GM18505 (cell line): ENCODE measurements at regions not wholly inside any gene's neighbourhood (a gene's known extent, or its start where the extent isn't known, plus 50 kb on each side); places are given as distances from the start of the nearest gene placed in this dataset.

Source experiments
- ATAC-seq: cut with Tn5 transposase; IDR thresholded peaks from one replicate; pipeline ENCODE4 v1.9.1; 2021; ENCODE audit not compliant: unreplicated experiment
- POLR2A ChIP-seq: IDR thresholded peaks from 4 replicates; pipeline ENCODE4 v1.6.1; 2011; ENCODE audit warnings: borderline replicate concordance; ENCODE audit not compliant: insufficient read depth, insufficient read length; ENCODE audit errors: extremely low read depth

DNA sequence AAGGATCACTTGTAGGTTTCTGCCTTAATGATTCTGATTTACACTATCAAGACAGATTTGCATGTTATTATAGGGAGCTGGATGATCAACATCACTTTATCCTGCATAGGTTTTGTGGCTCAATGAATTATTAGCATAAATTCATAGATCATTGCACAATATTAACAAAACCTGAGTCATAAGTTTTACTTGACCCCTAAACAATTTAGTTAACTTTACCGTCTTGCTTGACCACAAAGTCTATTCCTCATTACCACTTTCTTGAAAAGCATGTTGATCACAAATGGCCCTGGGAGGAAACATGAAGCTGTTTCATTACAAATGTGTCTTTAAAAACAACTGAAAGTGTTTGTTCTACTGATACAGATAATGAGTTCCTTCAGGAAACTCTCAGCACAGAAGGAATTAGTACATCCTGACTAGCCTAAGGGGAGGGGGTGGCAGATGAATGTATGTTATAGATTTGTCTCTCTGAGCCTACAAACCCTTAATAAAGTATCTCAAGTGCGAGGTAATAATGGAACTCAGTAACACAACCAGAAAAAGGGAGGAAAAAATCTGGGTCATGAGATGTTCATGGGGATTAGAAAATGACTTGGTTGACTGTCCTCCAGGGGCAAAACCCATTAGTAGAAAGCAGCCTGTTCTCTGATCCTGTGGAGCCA lies 303.4 kb downstream of the PIK3C3 start:
- no peak for ATAC-seq
- TF ChIP-seq POLR2A, result no peak

GRCh38 chr18:42261731-42262130 lies 306.7 kb downstream of the PIK3C3 start:
- no peak for TF ChIP-seq POLR2A

DNA sequence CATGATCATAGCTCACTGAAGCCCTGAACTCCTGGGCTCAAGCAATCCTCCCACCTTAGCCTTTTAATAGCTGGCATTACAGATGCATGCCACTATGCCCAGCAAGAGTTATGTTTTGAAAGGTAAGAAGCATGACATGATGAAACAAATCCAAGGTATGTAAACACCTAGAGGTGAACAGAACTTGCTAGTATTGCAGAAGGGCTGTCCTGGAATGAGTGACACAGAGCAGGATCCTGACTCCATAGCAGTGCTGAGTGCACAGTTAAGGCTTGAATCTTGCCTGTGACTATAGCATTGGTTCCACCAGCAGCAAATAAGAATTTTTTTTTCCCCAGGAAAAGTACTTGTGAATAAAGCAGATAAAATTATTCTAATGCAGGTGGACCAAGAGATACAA lies 309.5 kb downstream of the PIK3C3 start:
- ATAC-seq, result no peak
- no peak for TF ChIP-seq POLR2A

More at GRCh38 chr18:42261731-42262130, 306.7 kb downstream of the PIK3C3 start:
- ATAC-seq, result no peak

DNA sequence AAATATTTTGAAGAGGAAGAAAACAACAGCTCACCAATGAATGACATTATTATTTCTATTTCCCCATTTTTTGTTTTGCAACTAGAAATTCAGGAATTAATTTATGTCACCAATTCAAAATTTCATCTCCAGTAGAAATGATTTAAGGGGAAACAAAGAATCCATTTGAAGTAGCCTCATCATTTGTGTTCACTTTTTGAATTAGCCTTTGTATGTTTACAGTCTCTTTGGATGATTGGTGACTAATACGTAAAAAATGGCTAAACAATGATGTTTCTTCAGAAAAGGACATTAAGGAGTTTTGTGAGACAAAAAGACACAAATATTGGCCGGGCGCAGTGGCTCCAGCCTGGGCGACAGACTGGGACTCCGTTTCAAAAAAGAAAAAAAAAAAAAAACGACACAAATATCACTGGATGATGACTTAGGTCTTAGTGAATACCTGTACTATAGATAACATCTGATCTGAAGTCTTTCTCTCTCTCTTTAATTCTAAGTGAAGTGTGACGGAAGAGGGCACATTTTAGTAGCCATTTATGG lies 313.2 kb downstream of the PIK3C3 start:
- ATAC-seq, result no peak
- no peak for TF ChIP-seq POLR2A

DNA sequence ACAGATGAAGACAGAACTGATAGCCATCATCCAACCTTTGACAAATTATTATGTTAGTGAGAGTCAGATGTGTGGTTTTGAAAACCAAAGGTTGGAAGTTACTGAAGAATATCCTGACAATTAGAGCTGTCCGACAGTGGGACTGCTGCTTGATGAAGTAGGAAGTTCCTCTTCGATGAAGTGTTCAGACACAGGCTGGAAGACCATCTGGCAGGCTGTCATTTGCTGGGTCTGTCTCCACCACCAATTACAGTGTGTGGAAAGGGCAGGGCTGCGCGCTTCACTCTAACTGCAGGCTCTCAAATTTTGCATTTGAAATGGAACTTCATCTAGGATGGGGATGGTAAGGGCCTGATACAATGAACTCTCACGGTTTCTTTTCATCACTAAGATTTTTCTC lies 313.8 kb downstream of the PIK3C3 start:
- no peak for TF ChIP-seq POLR2A
- no peak for ATAC-seq

DNA sequence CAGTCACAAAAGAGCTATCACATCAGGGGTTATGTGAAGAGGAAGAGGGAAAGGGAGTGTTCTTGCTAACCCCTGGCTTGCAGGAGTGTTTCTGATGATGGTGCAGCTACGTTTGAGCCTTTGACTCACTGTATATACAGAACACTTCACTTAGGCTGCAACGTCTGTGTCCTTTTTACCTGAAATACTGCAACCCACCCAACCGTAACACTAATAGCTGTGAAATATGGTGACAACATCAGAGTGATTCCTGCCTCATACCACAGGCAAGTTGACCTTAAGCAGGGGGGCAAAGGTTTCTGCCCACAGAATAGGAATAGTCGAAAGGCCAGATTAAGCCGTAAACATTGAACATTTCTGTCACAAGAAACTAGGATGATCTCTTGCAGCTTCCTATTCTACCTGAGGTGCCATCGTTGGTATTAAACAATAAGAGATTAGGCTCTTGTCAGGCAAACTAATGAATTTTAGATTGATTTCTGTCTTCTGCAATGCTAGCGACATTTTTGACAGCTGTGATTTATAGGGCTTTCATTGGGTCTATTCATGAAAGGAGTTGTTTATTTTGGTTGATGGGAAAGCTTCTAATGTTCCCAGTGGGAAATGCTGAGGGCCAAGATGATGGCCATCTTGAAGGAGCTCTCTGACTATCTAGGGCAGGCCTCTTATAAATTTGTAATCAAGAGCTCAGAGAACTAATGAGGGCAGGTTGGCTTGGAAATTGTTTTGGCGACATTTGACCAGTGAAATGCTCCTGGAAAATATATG lies 316.8 kb downstream of the PIK3C3 start:
- no peak for TF ChIP-seq POLR2A
- ATAC-seq, result no peak

GRCh38 chr18:42274488-42275137 lies 319.6 kb downstream of the PIK3C3 start:
- TF ChIP-seq POLR2A, result no peak
- no peak for ATAC-seq

GRCh38 chr18:42275138-42275535 lies 320.1 kb downstream of the PIK3C3 start:
- no peak for ATAC-seq
- no peak for TF ChIP-seq POLR2A

DNA sequence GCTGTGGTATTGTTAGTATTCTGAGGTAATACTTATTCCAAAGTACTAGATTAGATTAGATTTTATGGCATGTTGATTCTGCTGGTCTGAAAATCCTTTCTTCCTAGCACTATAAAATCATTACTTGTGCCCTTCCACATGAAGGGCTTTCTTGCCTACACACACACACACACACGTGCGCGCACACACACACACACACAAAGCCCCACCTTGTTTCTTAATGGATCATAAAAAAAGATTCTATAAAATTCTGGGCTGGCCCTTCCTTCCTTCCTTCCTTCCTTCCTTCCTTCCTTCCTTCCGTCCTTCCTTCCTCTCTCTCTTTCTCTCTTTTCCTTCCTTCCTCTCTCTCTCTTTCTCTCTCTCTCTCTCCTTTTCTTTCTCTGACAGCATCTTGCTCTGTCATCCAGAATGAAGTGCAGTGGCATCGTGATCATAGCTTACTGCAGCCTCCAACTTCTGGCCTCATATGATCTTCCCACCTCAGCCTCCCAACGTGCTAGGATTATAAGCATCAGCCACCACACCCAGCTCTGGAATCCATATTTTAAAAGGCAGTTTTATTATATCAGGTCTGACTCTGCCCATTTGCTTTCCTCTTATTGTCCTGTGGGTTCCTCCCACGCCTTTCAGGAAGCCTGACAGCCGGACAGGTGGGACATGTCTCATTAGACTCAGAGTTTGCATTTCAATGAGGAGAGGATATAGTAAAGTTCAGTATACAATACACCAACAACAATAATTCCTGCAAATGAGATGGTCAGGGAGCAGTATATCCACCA lies 321.1 kb downstream of the PIK3C3 start:
- no peak for ATAC-seq
- TF ChIP-seq POLR2A, result no peak

DNA sequence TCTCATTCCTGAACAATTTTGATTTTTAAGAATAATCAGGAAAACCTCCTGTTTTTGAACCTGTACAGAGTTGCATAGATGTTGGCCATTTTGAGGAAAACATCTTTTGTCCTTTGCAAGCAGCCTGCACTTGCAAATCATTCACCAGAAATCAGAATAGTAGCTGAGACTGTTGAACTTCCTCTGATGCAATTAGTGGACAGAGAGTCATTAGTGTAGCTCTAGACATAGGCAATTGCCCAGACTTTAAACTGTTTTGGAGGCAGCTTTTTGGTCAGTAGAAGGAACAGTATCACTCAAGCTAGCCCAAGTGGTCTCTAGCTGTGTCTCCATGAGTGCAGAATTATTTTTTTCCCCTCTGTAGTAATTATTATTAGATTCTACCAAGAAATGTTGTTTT lies 326.1 kb downstream of the PIK3C3 start:
- no peak for ATAC-seq
- TF ChIP-seq POLR2A, result no peak

GRCh38 chr18:42281851-42282250 lies 326.8 kb downstream of the PIK3C3 start:
- no peak for TF ChIP-seq POLR2A
- no peak for ATAC-seq

DNA sequence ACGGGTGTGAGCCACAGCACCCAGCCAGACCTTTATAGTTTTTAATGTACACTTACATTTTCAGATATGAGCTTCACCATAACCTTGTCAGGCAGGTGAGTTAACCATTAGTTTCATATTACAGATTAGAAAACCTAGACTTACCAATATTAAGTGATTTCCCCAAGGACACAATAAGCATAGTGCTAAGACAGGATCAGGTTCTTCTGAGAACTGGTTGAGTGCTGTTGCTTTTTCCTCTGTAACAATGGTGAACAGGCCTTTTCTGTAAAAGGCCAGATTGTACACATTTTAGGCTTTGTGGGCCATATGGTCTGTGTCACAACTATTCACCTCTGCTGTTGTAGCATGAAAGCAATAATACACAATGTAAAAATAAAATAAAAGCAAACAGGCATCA lies 332.0 kb downstream of the PIK3C3 start:
- no peak for ATAC-seq
- no peak for TF ChIP-seq POLR2A

- no peak for ATAC-seq
- no peak for TF ChIP-seq POLR2A
Measured at GRCh38 chr18:42288129-42288528, 333.1 kb downstream of the PIK3C3 start.
